WTC11 (cell line): ENCODE measurements at regions not wholly inside any gene's neighbourhood (a gene's known extent, or its start where the extent isn't known, plus 50 kb on each side); places are given as distances from the start of the nearest gene placed in this dataset.

Experiments used
- ATAC-seq: fragments of 200-7000 bp; cut with Tn5 transposase; 2 replicates; pipeline ENCODE4 v1.10.0; 2021; ENCODE audit warnings: mild to moderate bottlenecking, moderate library complexity
- CTCF ChIA-PET: fragments of 300-600 bp; sonication (Branson Sonifier 250); formaldehyde crosslinking; loops from one replicate; lab custom pipeline; 2021; ENCODE audit warnings: antibody characterized with exemption; lab: Charles Lee
- POLR2A ChIA-PET: fragments of 350-600 bp; sonication (Branson Sonifier 250); formaldehyde crosslinking; loops from one replicate; lab custom pipeline; 2021; ENCODE audit warnings: antibody characterized with exemption; lab: Charles Lee
- DNase-seq: peaks from one replicate; pipeline ENCODE4 v3.0.0; 2021; ENCODE audit warnings: low spot score
- H3K27ac Mint-ChIP-seq: 2 replicates; pipeline ENCODE4 v1.8.0; 2021; ENCODE audit warnings: mixed read lengths
- H3K27me3 Mint-ChIP-seq: 2 replicates; pipeline ENCODE4 v1.8.0; 2021; ENCODE audit warnings: low read depth, mild to moderate bottlenecking, moderate library complexity, mixed read lengths
- H3K36me3 Mint-ChIP-seq: 2 replicates; pipeline ENCODE4 v1.8.0; 2021; ENCODE audit warnings: mixed read lengths
- H3K4me1 Mint-ChIP-seq: 2 replicates; pipeline ENCODE4 v1.8.0; 2022; ENCODE audit warnings: mixed read lengths
- H3K4me3 Mint-ChIP-seq: 2 replicates; pipeline ENCODE4 v1.8.0; 2021; ENCODE audit warnings: mild to moderate bottlenecking, moderate library complexity, mixed read lengths
- H3K9me3 Mint-ChIP-seq: 2 replicates; pipeline ENCODE4 v1.8.0; 2021; ENCODE audit warnings: mixed read lengths
- ATF2 ChIP-seq: sonication (generic); formaldehyde crosslinking; IDR thresholded peaks from 2 replicates; pipeline ENCODE4 v1.8.1; 2022; ENCODE audit warnings: low read depth, missing genetic modification reagents, borderline replicate concordance
- ATF6 ChIP-seq: sonication (generic); formaldehyde crosslinking; IDR thresholded peaks from 2 replicates; pipeline ENCODE4 v1.8.1; 2023; ENCODE audit warnings: mild to moderate bottlenecking, missing genetic modification reagents
- CBFB ChIP-seq: sonication (generic); formaldehyde crosslinking; IDR thresholded peaks from 2 replicates; pipeline ENCODE4 v1.8.1; 2022; ENCODE audit warnings: mild to moderate bottlenecking, low read depth, missing genetic modification reagents
- CREB1 ChIP-seq: sonication (generic); formaldehyde crosslinking; IDR thresholded peaks from 2 replicates; pipeline ENCODE4 v1.8.0; 2023; ENCODE audit warnings: mild to moderate bottlenecking, missing genetic modification reagents
- FOXP1 ChIP-seq: sonication (generic); formaldehyde crosslinking; IDR thresholded peaks from 2 replicates; pipeline ENCODE4 v1.8.0; 2022; ENCODE audit warnings: missing genetic modification reagents, mild to moderate bottlenecking, moderate library complexity, borderline replicate concordance
- GABPB1 ChIP-seq: sonication (generic); formaldehyde crosslinking; IDR thresholded peaks from 2 replicates; pipeline ENCODE4 v1.8.1; 2023; ENCODE audit warnings: mild to moderate bottlenecking, missing genetic modification reagents
- GRHL2 ChIP-seq: fragments of 250-450 bp; sonication (Bioruptor Pico); IDR thresholded peaks from 2 replicates; pipeline ENCODE4 v1.8.0; 2022; ENCODE audit warnings: mild to moderate bottlenecking, moderate library complexity; ENCODE audit not compliant: insufficient replicate concordance, severe bottlenecking
- HMGA2 ChIP-seq: fragments of 250-450 bp; sonication (Bioruptor Pico); IDR thresholded peaks from 2 replicates; pipeline ENCODE4 v1.4.0; 2021; ENCODE audit warnings: mild to moderate bottlenecking, moderate library complexity
- MAX ChIP-seq: sonication (generic); formaldehyde crosslinking; IDR thresholded peaks from 2 replicates; pipeline ENCODE4 v1.8.0; 2022; ENCODE audit warnings: mild to moderate bottlenecking, missing genetic modification reagents
- NR1H2 ChIP-seq: sonication (generic); formaldehyde crosslinking; IDR thresholded peaks from 2 replicates; pipeline ENCODE4 v1.9.0; 2021; ENCODE audit warnings: mild to moderate bottlenecking, moderate library complexity, missing genetic modification reagents
- NR3C1 ChIP-seq: sonication (generic); formaldehyde crosslinking; conservative IDR thresholded peaks from 2 replicates; pipeline ENCODE4 v1.8.1; 2023; ENCODE audit warnings: low read depth, mild to moderate bottlenecking, missing genetic modification reagents
- RELA ChIP-seq: sonication (generic); formaldehyde crosslinking; IDR thresholded peaks from 2 replicates; pipeline ENCODE4 v1.8.1; 2022; ENCODE audit warnings: missing genetic modification reagents, mild to moderate bottlenecking, borderline replicate concordance
- SOX15 ChIP-seq: fragments of 250-450 bp; sonication (Bioruptor Pico); IDR thresholded peaks from 2 replicates; pipeline ENCODE4 v1.9.0; 2021; ENCODE audit warnings: mild to moderate bottlenecking
- SP1 ChIP-seq: sonication (generic); formaldehyde crosslinking; conservative IDR thresholded peaks from 2 replicates; pipeline ENCODE4 v1.8.1; 2022; ENCODE audit warnings: missing genetic modification reagents
- STAT6 ChIP-seq: sonication (generic); formaldehyde crosslinking; conservative IDR thresholded peaks from 2 replicates; pipeline ENCODE4 v1.8.1; 2023; ENCODE audit warnings: mild to moderate bottlenecking, low read depth, missing genetic modification reagents, moderate library complexity
- TEAD1 ChIP-seq: sonication (generic); formaldehyde crosslinking; IDR thresholded peaks from 2 replicates; pipeline ENCODE4 v1.8.0; 2022; ENCODE audit warnings: mild to moderate bottlenecking, missing genetic modification reagents
- TP53 ChIP-seq: sonication (generic); formaldehyde crosslinking; IDR thresholded peaks from 2 replicates; pipeline ENCODE4 v1.8.1; 2023; ENCODE audit warnings: mild to moderate bottlenecking, missing genetic modification reagents
- ZNF281 ChIP-seq: sonication (generic); formaldehyde crosslinking; IDR thresholded peaks from 2 replicates; pipeline ENCODE4 v1.8.0; 2023; ENCODE audit warnings: mild to moderate bottlenecking, missing genetic modification reagents
- ZNF532 ChIP-seq: fragments of 250-450 bp; sonication (Bioruptor Pico); IDR thresholded peaks from 2 replicates; pipeline ENCODE4 v1.9.0; 2021; ENCODE audit warnings: mild to moderate bottlenecking, borderline replicate concordance
- ZNF671 ChIP-seq: fragments of 250-450 bp; sonication (Bioruptor Pico); IDR thresholded peaks from 2 replicates; pipeline ENCODE4 v1.8.0; 2021; ENCODE audit warnings: mild to moderate bottlenecking
- ZSCAN18 ChIP-seq: fragments of 250-450 bp; sonication (Bioruptor Pico); IDR thresholded peaks from 2 replicates; pipeline ENCODE4 v2.1.2; 2022; ENCODE audit warnings: mild to moderate bottlenecking, moderate library complexity

GRCh38 chr11:96827164-96827563, 437.4 kb downstream of the JRKL start:
- Mint-ChIP-seq H3K27me3 (no peaks in the 10 kb centered on the region; the same call in 1 of the 2 replicates), H3K4me3 (no peak overlapping the region), H3K9me3 (no peaks in the 10 kb centered on the region), H3K27ac (no peak overlapping the region), H3K4me1 (no peaks in the 10 kb centered on the region), H3K36me3 (no peaks in the 10 kb centered on the region)
- DNase-seq (no peak), ATAC-seq (peak; percentile 66)
- TF ChIP-seq MAX (CRISPR knock-in tag) (no peak), TEAD1 (CRISPR knock-in tag) (no peak), GABPB1 (CRISPR knock-in tag) (no peak), ATF2 (CRISPR knock-in tag) (no peak), SP1 (CRISPR knock-in tag) (no peak), NR3C1 (CRISPR knock-in tag) (no peak), ATF6 (CRISPR knock-in tag) (no peak), CBFB (no peak), GRHL2 (CRISPR knock-in tag) (no peak), ZSCAN18 (no peak), ZNF281 (CRISPR knock-in tag) (no peak), ZNF671 (CRISPR knock-in tag) (no peak)
- ChIA-PET POLR2A (interaction anchor here (0.9 kb wide), 1 partner anchor 124 kb away, joined by 4 read pairs; no protein-coding TSS in a partner anchor), CTCF (interaction anchor here (0.8 to 1.8 kb wide), 3 partner anchors 314 to 363 kb away, joined by 4 to 18 read pairs (median 12); no protein-coding TSS in a partner anchor)

- ATAC-seq, result no peak
- no peaks in the 10 kb centered on the region; the same call in 1 of the 2 replicates for H3K9me3 Mint-ChIP-seq
- no peak for TF ChIP-seq RELA
- TF ChIP-seq HMGA2 (CRISPR knock-in tag), result no peak
- TF ChIP-seq NR1H2 (CRISPR knock-in tag), result no peak
- no peak for TF ChIP-seq GRHL2 (CRISPR knock-in tag)
- no peak for TF ChIP-seq STAT6 (CRISPR knock-in tag)
- no peak for TF ChIP-seq TP53 (CRISPR knock-in tag)
- no peak for TF ChIP-seq CREB1 (CRISPR knock-in tag)
- TF ChIP-seq ZNF532 (CRISPR knock-in tag), result no peak
- TF ChIP-seq SOX15 (CRISPR knock-in tag), result no peak
- no peak for TF ChIP-seq FOXP1
Observed at GRCh38 chr11:96841792-96842191, 452.0 kb downstream of the JRKL start.

More at GRCh38 chr11:96841792-96842191, 452.0 kb downstream of the JRKL start:
- Mint-ChIP-seq H3K4me3 (no peak overlapping the region), H3K27me3 (no peaks in the 10 kb centered on the region), H3K4me1 (no peaks in the 10 kb centered on the region), H3K27ac (no peak overlapping the region), H3K36me3 (no peaks in the 10 kb centered on the region)
- ChIA-PET CTCF (no interaction called here), POLR2A (no interaction called here)
- no peak for DNase-seq
